ENCODE measurements at regions not wholly inside any gene's neighbourhood (a gene's known extent, or its start where the extent isn't known, plus 50 kb on each side); places are given as distances from the start of the nearest gene placed in this dataset.

- ChIA-PET POLR2A (no interaction called here), CTCF (no interaction called here)
- Histone ChIP-seq H3K9me3 (ENCODE audit: control insufficient read depth, insufficient read depth, low read depth, low read length) (no peaks in the 10 kb centered on the region), H3K4me3 (ENCODE audit: low read depth, low read length) (no peak overlapping the region), H3K27ac (ENCODE audit: extremely low read depth, low read depth, low read length) (no peak overlapping the region), H3K36me3 (ENCODE audit: control insufficient read depth in 2 of 2, insufficient read depth in 1 of 2, low read length in 2 of 2) (no peaks in the 10 kb centered on the region), H3K4me1 (ENCODE audit: control insufficient read depth, insufficient read depth, low read length) (no peaks in the 10 kb centered on the region)
- no peak for TF ChIP-seq HOXA7 (CRISPR knock-in tag; IDR thresholded peaks at IDR 0.05; ENCODE audit: borderline replicate concordance)
- TF ChIP-seq ZNF423 (tag by site-specific recombination; IDR thresholded peaks at IDR 0.05), result no peak
- TF ChIP-seq ZNF311 (tag by site-specific recombination; IDR thresholded peaks at IDR 0.05; ENCODE audit: borderline replicate concordance), result no peak
- TF ChIP-seq ZNF548 (tag by site-specific recombination; IDR thresholded peaks at IDR 0.05), result no peak
- TF ChIP-seq PBX3 (CRISPR knock-in tag; IDR thresholded peaks at IDR 0.05), result no peak
- TF ChIP-seq, protein P1, sequence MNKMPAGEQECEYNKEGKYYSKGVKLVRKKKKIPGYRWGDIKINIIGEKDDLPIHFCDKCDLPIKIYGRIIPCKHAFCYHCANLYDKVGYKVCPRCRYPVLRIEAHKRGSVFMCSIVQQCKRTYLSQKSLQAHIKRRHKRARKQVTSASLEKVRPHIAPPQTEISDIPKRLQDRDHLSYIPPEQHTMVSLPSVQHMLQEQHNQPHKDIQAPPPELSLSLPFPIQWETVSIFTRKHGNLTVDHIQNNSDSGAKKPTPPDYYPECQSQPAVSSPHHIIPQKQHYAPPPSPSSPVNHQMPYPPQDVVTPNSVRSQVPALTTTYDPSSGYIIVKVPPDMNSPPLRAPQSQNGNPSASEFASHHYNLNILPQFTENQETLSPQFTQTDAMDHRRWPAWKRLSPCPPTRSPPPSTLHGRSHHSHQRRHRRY (tag by site-specific recombination; IDR thresholded peaks at IDR 0.05), result no peak
- TF ChIP-seq REST (tag by site-specific recombination; IDR thresholded peaks at IDR 0.05), result peak; percentile 97
- no peak for TF ChIP-seq ZNF138 (tag by site-specific recombination; IDR thresholded peaks at IDR 0.05; ENCODE audit: borderline replicate concordance)
Observed at GRCh38 chr7:131212114-131212513, 115.6 kb upstream of the MKLN1 start.

- no peaks in the 10 kb centered on the region for H3K36me3 ChIP-seq (ENCODE audit: control insufficient read depth in 2 of 2, insufficient read depth in 1 of 2, low read length in 2 of 2)
- no peaks in the 10 kb centered on the region for H3K9me3 ChIP-seq (ENCODE audit: control insufficient read depth, insufficient read depth, low read depth, low read length)
- H3K27ac ChIP-seq (ENCODE audit: extremely low read depth, low read depth, low read length), result no peak overlapping the region
- CTCF ChIA-PET, result interaction anchor here (0.6 kb wide), 1 partner anchor 305 kb away, joined by 3 read pairs; no protein-coding TSS in a partner anchor
- POLR2A ChIA-PET, result no interaction called here
- H3K4me1 ChIP-seq (ENCODE audit: control insufficient read depth, insufficient read depth, low read length), result no peaks in the 10 kb centered on the region
- TF ChIP-seq ZNF335 (tag by site-specific recombination; conservative IDR thresholded peaks at IDR 0.05) (no peak), SP3 (tag by site-specific recombination; IDR thresholded peaks at IDR 0.05) (no peak), HIC1 (tag by site-specific recombination; IDR thresholded peaks at IDR 0.05) (no peak), ZIC2 (tag by site-specific recombination; IDR thresholded peaks at IDR 0.05) (no peak), ZNF626 (tag by site-specific recombination; IDR thresholded peaks at IDR 0.05) (no peak), OSR2 (tag by site-specific recombination; IDR thresholded peaks at IDR 0.05) (no peak), ZNF701 (tag by site-specific recombination; IDR thresholded peaks at IDR 0.05) (no peak), ZNF785 (tag by site-specific recombination; IDR thresholded peaks at IDR 0.05) (no peak), ZNF596 (tag by site-specific recombination; IDR thresholded peaks at IDR 0.05) (no peak), ZNF473 (tag by site-specific recombination; IDR thresholded peaks at IDR 0.05) (no peak), YY2 (tag by site-specific recombination; IDR thresholded peaks at IDR 0.05) (no peak), WT1 (tag by site-specific recombination; IDR thresholded peaks at IDR 0.05) (no peak), ZNF555 (tag by site-specific recombination; conservative IDR thresholded peaks at IDR 0.05) (no peak), ZBTB48 (tag by site-specific recombination; IDR thresholded peaks at IDR 0.05) (no peak)
- no peak overlapping the region for H3K4me3 ChIP-seq (ENCODE audit: low read depth, low read length)
Observed at GRCh38 chr7:131218727-131219128, 108.9 kb upstream of the MKLN1 start.

Data from HEK293 (cell line).